ENCODE measurements at regions not wholly inside any gene's neighbourhood (a gene's known extent, or its start where the extent isn't known, plus 50 kb on each side); places are given as distances from the start of the nearest gene placed in this dataset.

DNA sequence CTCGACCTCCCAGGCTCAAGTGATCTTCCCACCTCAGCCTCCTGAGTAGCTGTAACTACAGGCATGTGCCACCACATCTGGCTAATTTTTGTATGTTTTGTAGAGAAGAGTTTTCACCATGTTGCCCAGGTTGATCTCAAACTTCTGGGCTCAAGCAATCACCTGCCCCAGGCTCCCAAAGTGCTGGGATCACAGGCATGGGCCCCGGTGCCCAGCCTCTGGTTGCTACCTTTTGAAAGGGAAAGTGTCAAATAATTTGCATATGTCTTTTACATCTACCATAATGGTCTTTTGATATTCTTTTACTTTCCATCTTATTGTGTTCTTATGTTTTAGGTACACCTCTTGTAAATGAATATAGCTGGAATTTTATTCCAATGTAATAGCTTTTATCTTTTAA lies 263.1 kb upstream of the FN1 start:
- H3K27ac ChIP-seq (ENCODE audit: low read length) = no peak overlapping the region
- TF ChIP-seq EZH2phosphoT487 (IDR thresholded peaks at IDR 0.05; ENCODE audit: borderline replicate concordance, low read length) (no peak), EZH2 (IDR thresholded peaks at IDR 0.05; ENCODE audit: low read length, unreplicated experiment) (no peak), CTCF (conservative IDR thresholded peaks at IDR 0.05; ENCODE audit: low read depth, low read length) (no peak)
- H3K36me3 ChIP-seq (ENCODE audit: low read depth, low read length) = no peaks in the 10 kb centered on the region
- H3K9me3 ChIP-seq (ENCODE audit: low read length) = no peaks in the 10 kb centered on the region
- H2AFZ ChIP-seq (ENCODE audit: low read length) = no peak overlapping the region
- DNase-seq = no peak
- no peaks in the 10 kb centered on the region for H3K9me2 ChIP-seq (replicated peaks; ENCODE audit: low read length)
- BruUV-seq (replicated peaks) = no TSS peak
- H3K4me3 ChIP-seq (ENCODE audit: low read length) = no peak overlapping the region
- H3K4me2 ChIP-seq (ENCODE audit: low read length) = no peak overlapping the region
- H3F3A ChIP-seq (ENCODE audit: low read length, unreplicated experiment) = peaks cover 5% of the 10 kb centered on the region
- H3K27me3 ChIP-seq (ENCODE audit: low read length) = no peaks in the 10 kb centered on the region
- CTCF ChIA-PET = no interaction called here
- no peaks in the 10 kb centered on the region for H3K79me2 ChIP-seq (ENCODE audit: low read length)
- intact Hi-C loops (cut with micrococcal nuclease) = no loop called here
- H3K4me1 ChIP-seq (ENCODE audit: insufficient read depth, low read length) = peaks cover 21% of the 10 kb centered on the region
- POLR2A ChIA-PET (ENCODE audit: unreplicated experiment) = no interaction called here
- H3K9ac ChIP-seq (ENCODE audit: low read length) = no peak overlapping the region
- ATAC-seq = no peak
- H4K20me1 ChIP-seq (ENCODE audit: low read length) = no peaks in the 10 kb centered on the region

- H3K9me2 ChIP-seq (replicated peaks; ENCODE audit: low read length) = no peaks in the 10 kb centered on the region
- H3K27me3 ChIP-seq (ENCODE audit: low read length) = no peaks in the 10 kb centered on the region
- peaks cover 5% of the 10 kb centered on the region for H3F3A ChIP-seq (ENCODE audit: low read length, unreplicated experiment)
- no peak overlapping the region for H3K9ac ChIP-seq (ENCODE audit: low read length)
- H3K4me3 ChIP-seq (ENCODE audit: low read length) = no peak overlapping the region
- TF ChIP-seq EZH2phosphoT487 (IDR thresholded peaks at IDR 0.05; ENCODE audit: borderline replicate concordance, low read length) (no peak), CTCF (conservative IDR thresholded peaks at IDR 0.05; ENCODE audit: low read depth, low read length) (no peak), EZH2 (IDR thresholded peaks at IDR 0.05; ENCODE audit: low read length, unreplicated experiment) (no peak)
- H3K36me3 ChIP-seq (ENCODE audit: low read depth, low read length) = no peaks in the 10 kb centered on the region
- no peak overlapping the region for H3K4me2 ChIP-seq (ENCODE audit: low read length)
- peaks cover 26% of the 10 kb centered on the region for H3K4me1 ChIP-seq (ENCODE audit: insufficient read depth, low read length)
- BruUV-seq (replicated peaks) = no TSS peak
- H2AFZ ChIP-seq (ENCODE audit: low read length) = no peak overlapping the region
- ChIA-PET POLR2A (ENCODE audit: unreplicated experiment) (no interaction called here), CTCF (no interaction called here)
- intact Hi-C loops (cut with micrococcal nuclease) = no loop called here
- H3K9me3 ChIP-seq (ENCODE audit: low read length) = no peaks in the 10 kb centered on the region
- no peak overlapping the region for H3K27ac ChIP-seq (ENCODE audit: low read length)
- ATAC-seq = no peak
- no peaks in the 10 kb centered on the region for H4K20me1 ChIP-seq (ENCODE audit: low read length)
- DNase-seq = no peak
- no peaks in the 10 kb centered on the region for H3K79me2 ChIP-seq (ENCODE audit: low read length)
These were observed 262.7 kb upstream of the FN1 start for GRCh38 chr2:215698566-215698965.

GRCh38 chr2:215697496-215697895 lies 261.6 kb upstream of the FN1 start:
- ATAC-seq (no peak), DNase-seq (no peak)
- Histone ChIP-seq H3K79me2 (ENCODE audit: low read length) (no peaks in the 10 kb centered on the region), H3K4me3 (ENCODE audit: low read length) (no peak overlapping the region), H3K9me2 (replicated peaks; ENCODE audit: low read length) (no peaks in the 10 kb centered on the region), H4K20me1 (ENCODE audit: low read length) (no peaks in the 10 kb centered on the region), H3K9ac (ENCODE audit: low read length) (no peak overlapping the region), H3K4me1 (ENCODE audit: insufficient read depth, low read length) (peaks cover 36% of the 10 kb centered on the region), H3K9me3 (ENCODE audit: low read length) (no peaks in the 10 kb centered on the region), H2AFZ (ENCODE audit: low read length) (no peak overlapping the region), H3K27ac (ENCODE audit: low read length) (no peak overlapping the region), H3K27me3 (ENCODE audit: low read length) (no peaks in the 10 kb centered on the region), H3F3A (ENCODE audit: low read length, unreplicated experiment) (peaks cover 5% of the 10 kb centered on the region), H3K4me2 (ENCODE audit: low read length) (no peak overlapping the region), H3K36me3 (ENCODE audit: low read depth, low read length) (no peaks in the 10 kb centered on the region)
- no TSS peak for BruUV-seq (replicated peaks)
- POLR2A ChIA-PET (ENCODE audit: unreplicated experiment) = no interaction called here
- no peak for TF ChIP-seq CTCF (conservative IDR thresholded peaks at IDR 0.05; ENCODE audit: low read depth, low read length)
- TF ChIP-seq EZH2phosphoT487 (IDR thresholded peaks at IDR 0.05; ENCODE audit: borderline replicate concordance, low read length) = no peak
- no peak for TF ChIP-seq EZH2 (IDR thresholded peaks at IDR 0.05; ENCODE audit: low read length, unreplicated experiment)
- CTCF ChIA-PET = no interaction called here
- intact Hi-C loops (cut with micrococcal nuclease) = no loop called here
